ENCODE measurements at regions not wholly inside any gene's neighbourhood (a gene's known extent, or its start where the extent isn't known, plus 50 kb on each side); places are given as distances from the start of the nearest gene placed in this dataset.

- peak; percentile 27 for DNase-seq (ENCODE audit: extremely low spot score)
- CTCF ChIA-PET, result interaction anchor here (0.8 to 1.0 kb wide), 3 partner anchors 10 to 73 kb away, joined by 3 read pairs; no protein-coding TSS in a partner anchor
- TF ChIP-seq ARNT (IDR thresholded peaks at IDR 0.05), result no peak
- TF ChIP-seq, protein P1, sequence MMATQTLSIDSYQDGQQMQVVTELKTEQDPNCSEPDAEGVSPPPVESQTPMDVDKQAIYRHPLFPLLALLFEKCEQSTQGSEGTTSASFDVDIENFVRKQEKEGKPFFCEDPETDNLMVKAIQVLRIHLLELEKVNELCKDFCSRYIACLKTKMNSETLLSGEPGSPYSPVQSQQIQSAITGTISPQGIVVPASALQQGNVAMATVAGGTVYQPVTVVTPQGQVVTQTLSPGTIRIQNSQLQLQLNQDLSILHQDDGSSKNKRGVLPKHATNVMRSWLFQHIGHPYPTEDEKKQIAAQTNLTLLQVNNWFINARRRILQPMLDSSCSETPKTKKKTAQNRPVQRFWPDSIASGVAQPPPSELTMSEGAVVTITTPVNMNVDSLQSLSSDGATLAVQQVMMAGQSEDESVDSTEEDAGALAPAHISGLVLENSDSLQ (IDR thresholded peaks at IDR 0.05), result no peak
- no peak for TF ChIP-seq SUZ12 (IDR thresholded peaks at IDR 0.05)
- TF ChIP-seq ELF4 (IDR thresholded peaks at IDR 0.05), result no peak
- TF ChIP-seq BHLHE40 (IDR thresholded peaks at IDR 0.05; ENCODE audit: borderline replicate concordance), result no peak
- no peak for TF ChIP-seq SP1 (IDR thresholded peaks at IDR 0.05)
- no peak for TF ChIP-seq L3MBTL2 (conservative IDR thresholded peaks at IDR 0.05)
- TF ChIP-seq FOXM1 (IDR thresholded peaks at IDR 0.05; ENCODE audit: borderline replicate concordance), result no peak
- TF ChIP-seq CTBP1 (IDR thresholded peaks at IDR 0.05; ENCODE audit: borderline replicate concordance), result no peak
- TF ChIP-seq LEF1 (IDR thresholded peaks at IDR 0.05; ENCODE audit: borderline replicate concordance), result no peak
- TF ChIP-seq HDGF (IDR thresholded peaks at IDR 0.05; ENCODE audit: borderline replicate concordance), result no peak
- TF ChIP-seq FOXA1 (IDR thresholded peaks at IDR 0.05), result no peak
- POLR2A ChIA-PET, result interaction anchor here (0.9 kb wide), 1 partner anchor 312 kb away, joined by 3 read pairs; no protein-coding TSS in a partner anchor
Observed at GRCh38 chr6:17012421-17013225, 89.2 kb upstream of the STMND1 start.

DNA sequence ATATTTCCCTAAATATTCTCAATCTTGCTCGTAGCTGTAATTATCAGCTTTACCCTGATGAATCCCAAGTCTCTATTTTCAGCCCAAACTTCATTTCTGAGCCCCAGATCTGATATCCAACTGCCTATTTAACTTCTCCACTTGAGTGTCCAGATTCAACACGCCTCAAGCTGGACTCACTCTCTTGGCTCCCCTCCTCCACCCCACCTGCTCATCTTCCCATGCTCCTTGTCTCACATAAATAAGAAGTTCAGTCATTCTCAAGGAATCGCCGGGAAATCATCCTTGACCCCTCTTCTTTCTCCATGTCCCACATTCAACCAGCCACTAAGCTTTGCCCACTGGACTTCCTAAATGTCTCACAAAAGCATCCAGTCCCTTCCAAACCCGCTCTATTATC, 89.9 kb upstream of the STMND1 start:
- POLR2A ChIA-PET, result interaction anchor here (0.9 kb wide), 1 partner anchor 311 kb away, joined by 3 read pairs; no protein-coding TSS in a partner anchor
- CTCF ChIA-PET, result interaction anchor here (0.8 to 1.0 kb wide), 3 partner anchors 10 to 73 kb away, joined by 3 read pairs; no protein-coding TSS in a partner anchor
- TF ChIP-seq CTBP1 (IDR thresholded peaks at IDR 0.05; ENCODE audit: borderline replicate concordance), result no peak
- no peak for TF ChIP-seq FOXK2 (IDR thresholded peaks at IDR 0.05)
- TF ChIP-seq HDGF (IDR thresholded peaks at IDR 0.05; ENCODE audit: borderline replicate concordance), result no peak
- no peak for TF ChIP-seq FOXM1 (IDR thresholded peaks at IDR 0.05; ENCODE audit: borderline replicate concordance)
- TF ChIP-seq ARNT (IDR thresholded peaks at IDR 0.05), result no peak
- TF ChIP-seq FOXA1 (IDR thresholded peaks at IDR 0.05), result no peak
- TF ChIP-seq BHLHE40 (IDR thresholded peaks at IDR 0.05; ENCODE audit: borderline replicate concordance), result no peak
- TF ChIP-seq TARDBP (IDR thresholded peaks at IDR 0.05), result no peak
- TF ChIP-seq ELF4 (IDR thresholded peaks at IDR 0.05), result no peak
- no peak for TF ChIP-seq LEF1 (IDR thresholded peaks at IDR 0.05; ENCODE audit: borderline replicate concordance)
- TF ChIP-seq, protein P1 (IDR thresholded peaks at IDR 0.05), result no peak
- TF ChIP-seq ZNF384 (IDR thresholded peaks at IDR 0.05), result no peak
- TF ChIP-seq NFRKB (IDR thresholded peaks at IDR 0.05), result no peak
- DNase-seq (ENCODE audit: extremely low spot score), result no peak

- CTCF ChIA-PET, result no interaction called here
- no peak for TF ChIP-seq CTBP1 (IDR thresholded peaks at IDR 0.05; ENCODE audit: borderline replicate concordance)
- TF ChIP-seq FOXK2 (IDR thresholded peaks at IDR 0.05), result no peak
- no peak for TF ChIP-seq FOXM1 (IDR thresholded peaks at IDR 0.05; ENCODE audit: borderline replicate concordance)
- POLR2A ChIA-PET, result no interaction called here
- DNase-seq (ENCODE audit: extremely low spot score), result no peak
Observed at GRCh38 chr6:17007749-17008148, 94.1 kb upstream of the STMND1 start.

GRCh38 chr6:17006543-17006942, 95.3 kb upstream of the STMND1 start:
- CTCF ChIA-PET, result no interaction called here
- TF ChIP-seq SP1 (IDR thresholded peaks at IDR 0.05) (no peak), FOXM1 (IDR thresholded peaks at IDR 0.05; ENCODE audit: borderline replicate concordance) (no peak), FOXA1 (IDR thresholded peaks at IDR 0.05) (no peak), CTBP1 (IDR thresholded peaks at IDR 0.05; ENCODE audit: borderline replicate concordance) (no peak), ARNT (IDR thresholded peaks at IDR 0.05) (no peak), HDGF (IDR thresholded peaks at IDR 0.05; ENCODE audit: borderline replicate concordance) (no peak), FOXK2 (IDR thresholded peaks at IDR 0.05) (no peak), BHLHE40 (IDR thresholded peaks at IDR 0.05; ENCODE audit: borderline replicate concordance) (no peak), ELF4 (IDR thresholded peaks at IDR 0.05) (no peak), LEF1 (IDR thresholded peaks at IDR 0.05; ENCODE audit: borderline replicate concordance) (no peak), SUZ12 (IDR thresholded peaks at IDR 0.05) (no peak), NFRKB (IDR thresholded peaks at IDR 0.05) (no peak), L3MBTL2 (conservative IDR thresholded peaks at IDR 0.05) (no peak), TARDBP (IDR thresholded peaks at IDR 0.05) (no peak), ZNF384 (IDR thresholded peaks at IDR 0.05) (no peak)
- TF ChIP-seq, protein P1 (IDR thresholded peaks at IDR 0.05), result no peak
- no peak for DNase-seq (ENCODE audit: extremely low spot score)
- POLR2A ChIA-PET, result no interaction called here

GRCh38 chr6:17004269-17004668, 97.6 kb upstream of the STMND1 start:
- POLR2A ChIA-PET, result no interaction called here
- DNase-seq (ENCODE audit: extremely low spot score), result no peak
- no peak for TF ChIP-seq ELF4 (IDR thresholded peaks at IDR 0.05)
- TF ChIP-seq FOXM1 (IDR thresholded peaks at IDR 0.05; ENCODE audit: borderline replicate concordance), result no peak
- no peak for TF ChIP-seq ZNF384 (IDR thresholded peaks at IDR 0.05)
- no peak for TF ChIP-seq FOXK2 (IDR thresholded peaks at IDR 0.05)
- no peak for TF ChIP-seq ARNT (IDR thresholded peaks at IDR 0.05)
- TF ChIP-seq HDGF (IDR thresholded peaks at IDR 0.05; ENCODE audit: borderline replicate concordance), result no peak
- no peak for TF ChIP-seq SUZ12 (IDR thresholded peaks at IDR 0.05)
- TF ChIP-seq TARDBP (IDR thresholded peaks at IDR 0.05), result no peak
- no peak for TF ChIP-seq NFRKB (IDR thresholded peaks at IDR 0.05)
- TF ChIP-seq FOXA1 (IDR thresholded peaks at IDR 0.05), result no peak
- TF ChIP-seq, protein P1 (IDR thresholded peaks at IDR 0.05), result no peak
- TF ChIP-seq LEF1 (IDR thresholded peaks at IDR 0.05; ENCODE audit: borderline replicate concordance), result no peak
- no peak for TF ChIP-seq CTBP1 (IDR thresholded peaks at IDR 0.05; ENCODE audit: borderline replicate concordance)
- TF ChIP-seq BHLHE40 (IDR thresholded peaks at IDR 0.05; ENCODE audit: borderline replicate concordance), result no peak
- TF ChIP-seq L3MBTL2 (conservative IDR thresholded peaks at IDR 0.05), result no peak
- TF ChIP-seq SP1 (IDR thresholded peaks at IDR 0.05), result no peak
- CTCF ChIA-PET, result interaction anchor here (0.7 kb wide), 1 partner anchor 280 kb away, joined by 3 read pairs; no protein-coding TSS in a partner anchor

All from HEK293T (cell line).